Stimulated activated CD4-positive, alpha-beta T cell treated with anti-CD3 and anti-CD28 coated beads, Interleukin-15, amount 100 ng/mL, for 48 hours (primary cell): ENCODE measurements at regions not wholly inside any gene's neighbourhood (a gene's known extent, or its start where the extent isn't known, plus 50 kb on each side); places are given as distances from the start of the nearest gene placed in this dataset.
"Not testable (repeated sequence)": the region's sequence is repeated elsewhere in the genome, so short reads cannot be mapped to it uniquely, and the experiment has no call there.

Source experiments
- DNase-seq, 2 donors: peaks; one replicate each; pipeline ENCODE4 v3.0.0-alpha.2; 2020; ENCODE audit warnings: low read depth in 2 of 2

DNA sequence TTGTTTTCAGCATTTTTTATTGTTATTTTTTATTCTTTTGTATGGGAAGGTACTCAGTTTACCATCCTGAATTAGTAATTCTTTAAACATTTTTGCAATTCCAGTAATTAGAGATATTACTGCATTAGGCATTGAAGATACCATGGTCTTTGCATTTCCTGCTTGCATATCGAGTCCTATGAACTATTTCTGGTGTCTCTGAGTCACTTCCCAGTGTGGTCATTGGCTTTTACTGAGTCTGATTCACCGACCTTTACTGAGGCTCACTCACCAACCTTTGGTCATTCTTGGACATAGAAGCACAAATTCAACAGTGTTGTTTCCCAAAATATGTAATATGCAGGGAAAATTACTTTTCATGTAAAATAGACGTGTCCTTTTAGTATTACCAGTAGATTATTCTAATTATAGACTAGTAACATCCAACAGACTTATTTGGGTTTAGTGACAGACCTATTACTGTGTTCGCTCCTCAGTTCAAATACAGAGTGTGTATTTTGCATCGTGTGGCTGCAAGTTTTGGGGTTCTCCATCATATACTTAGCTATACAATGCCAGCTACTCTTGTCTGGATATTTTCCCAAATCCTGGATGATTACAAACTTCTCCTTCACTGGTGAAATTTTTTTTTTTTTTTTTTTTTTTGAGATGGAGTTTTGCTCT, 180.7 kb upstream of the PRSS1 start:
- DNase-seq, result no peak

GRCh38 chr7:142567201-142568075, 181.8 kb upstream of the PRSS1 start:
- no peak for DNase-seq

- no peak for DNase-seq
Measured at GRCh38 chr7:142566271-142566670, 183.0 kb upstream of the PRSS1 start.

GRCh38 chr7:142564125-142564524, 185.1 kb upstream of the PRSS1 start:
- DNase-seq, result not testable (repeated sequence)

GRCh38 chr7:142563470-142563869, 185.8 kb upstream of the PRSS1 start:
- no peak for DNase-seq

DNA sequence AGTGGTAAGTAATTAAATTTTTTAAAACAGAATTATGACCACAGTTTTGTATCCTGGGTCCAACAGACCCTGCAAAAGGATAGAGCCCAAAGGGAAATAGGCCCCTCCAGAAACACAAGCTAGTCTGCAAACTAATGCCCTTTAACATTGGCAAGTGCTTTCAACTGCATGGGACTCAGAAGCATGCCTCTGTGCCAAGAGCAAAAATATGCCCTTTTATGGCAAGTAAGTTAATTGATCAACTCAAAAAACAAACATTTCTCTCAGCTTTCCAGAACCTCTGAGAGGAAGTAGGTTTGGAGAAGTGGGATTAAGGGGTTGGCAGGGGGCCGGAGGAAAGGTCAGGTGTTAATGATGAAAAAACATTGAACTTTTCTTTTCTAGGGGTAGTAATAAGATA, 186.6 kb upstream of the PRSS1 start:
- no peak for DNase-seq

DNA sequence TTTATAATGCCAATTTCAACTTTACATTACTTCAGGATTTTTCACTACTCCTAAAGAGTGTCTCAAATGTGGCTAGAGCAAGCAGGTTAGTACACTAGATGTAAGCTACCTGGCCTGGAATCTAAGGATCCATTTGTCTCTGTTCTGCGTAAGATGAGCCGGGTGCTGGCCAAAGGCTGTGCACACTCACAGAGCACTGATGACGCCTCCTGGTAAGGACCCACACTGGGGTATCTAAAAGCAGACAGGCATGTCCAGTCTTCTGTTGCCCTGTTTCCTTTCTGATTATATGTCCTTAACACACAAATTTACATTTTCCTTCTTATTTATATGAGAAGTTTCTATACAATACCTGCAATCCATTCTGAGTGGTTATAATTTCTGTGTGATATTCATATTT, 187.9 kb upstream of the PRSS1 start:
- not testable (repeated sequence) for DNase-seq

DNA sequence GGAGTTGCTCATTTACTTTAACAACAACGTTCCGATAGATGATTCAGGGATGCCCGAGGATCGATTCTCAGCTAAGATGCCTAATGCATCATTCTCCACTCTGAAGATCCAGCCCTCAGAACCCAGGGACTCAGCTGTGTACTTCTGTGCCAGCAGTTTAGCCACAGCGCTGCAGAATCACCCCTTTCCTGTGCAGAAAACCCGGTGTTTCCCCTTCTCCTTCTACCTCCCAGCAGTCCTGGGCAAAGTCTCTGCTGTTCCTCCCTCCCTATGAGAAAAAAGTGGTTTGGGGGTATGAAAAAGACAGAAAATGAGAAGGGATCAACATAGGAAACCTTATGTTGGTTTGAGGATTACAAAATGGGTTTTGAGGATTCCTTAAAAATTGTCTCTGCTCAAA, 188.5 kb upstream of the PRSS1 start:
- not testable (repeated sequence) for DNase-seq

GRCh38 chr7:142560166-142560565, 189.1 kb upstream of the PRSS1 start:
- DNase-seq, result no peak

DNA sequence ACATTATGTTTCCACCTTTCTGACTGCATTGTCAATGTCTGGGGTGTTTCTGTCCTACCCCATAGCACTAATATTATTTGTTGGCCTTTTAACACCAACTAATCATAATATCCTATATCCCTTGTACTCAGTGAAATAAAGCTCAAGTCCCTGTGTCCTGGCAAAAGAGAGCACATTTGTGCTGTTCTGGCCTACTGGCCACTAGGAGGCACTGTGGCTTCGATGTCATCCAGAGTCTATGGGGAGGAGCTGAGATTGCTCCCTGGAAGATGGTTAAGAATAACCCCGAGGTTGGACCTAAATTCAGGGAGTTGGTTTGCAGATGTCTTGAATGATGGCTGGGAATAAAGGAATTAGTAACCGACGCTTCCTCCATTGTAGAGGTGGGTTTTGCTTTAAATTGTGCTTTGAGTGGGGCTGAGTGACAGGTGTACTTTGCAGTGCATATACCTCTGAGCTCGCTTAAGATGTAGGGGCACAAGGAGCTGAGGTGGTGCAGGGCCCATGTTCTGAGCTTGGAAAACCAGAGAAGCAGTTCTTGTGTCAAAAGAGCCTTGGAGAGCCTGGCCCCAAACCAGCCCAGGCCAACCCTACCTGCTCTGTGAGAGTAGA, 191.2 kb upstream of the PRSS1 start:
- peak in 1 of 2 donors; percentile 31 for DNase-seq

GRCh38 chr7:142556740-142557139, 192.5 kb upstream of the PRSS1 start:
- DNase-seq, result no peak

- DNase-seq, result no peak
Measured at GRCh38 chr7:142554560-142555532, 194.4 kb upstream of the PRSS1 start.

GRCh38 chr7:142553216-142553615, 196.1 kb upstream of the PRSS1 start:
- DNase-seq, result no peak

DNA sequence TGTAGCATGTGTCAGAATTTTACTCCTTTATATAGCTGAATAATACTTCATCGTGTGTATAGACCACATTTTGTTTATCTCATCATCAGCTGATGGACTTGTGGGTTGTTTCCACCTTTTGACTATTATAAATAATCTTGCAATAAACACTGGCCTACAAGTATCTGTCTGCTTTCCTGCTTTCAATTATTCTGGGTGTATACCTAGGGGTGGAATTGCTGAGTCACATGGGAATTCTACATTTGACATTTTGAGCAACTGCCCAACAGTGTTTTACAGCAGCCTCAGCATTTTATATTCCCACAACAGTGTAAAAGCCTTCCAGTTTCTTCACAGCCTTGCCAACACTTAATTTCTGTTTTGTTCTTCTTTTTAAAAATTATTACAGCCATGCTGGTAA, 200.3 kb upstream of the PRSS1 start:
- no peak for DNase-seq

- DNase-seq, result no peak
Measured at GRCh38 chr7:142546452-142546851, 202.8 kb upstream of the PRSS1 start.

- DNase-seq, result no peak
Measured at GRCh38 chr7:142542942-142543341, 206.3 kb upstream of the PRSS1 start.

GRCh38 chr7:142542105-142542504, 207.2 kb upstream of the PRSS1 start:
- DNase-seq, result no peak

DNA sequence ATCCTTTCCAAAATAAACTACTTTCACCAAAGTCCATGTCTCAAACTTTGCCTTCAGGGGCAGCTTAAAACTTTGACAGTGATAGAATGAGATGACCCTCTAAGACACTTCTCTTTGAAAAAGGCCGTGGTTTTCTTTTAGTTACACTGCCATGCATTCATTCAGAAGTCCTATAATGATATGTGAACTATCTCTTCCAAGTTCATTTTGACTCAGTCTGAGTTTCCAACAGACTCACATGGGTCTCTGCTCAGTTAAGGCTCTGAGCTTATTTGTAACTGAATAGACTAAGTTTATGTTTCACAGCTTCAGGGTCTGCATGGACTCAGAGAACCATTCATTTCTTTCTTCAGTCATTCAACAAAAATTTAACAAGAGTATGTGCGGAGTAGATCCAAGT, 208.9 kb upstream of the PRSS1 start:
- no peak for DNase-seq

GRCh38 chr7:142539901-142540300, 209.4 kb upstream of the PRSS1 start:
- no peak for DNase-seq

DNA sequence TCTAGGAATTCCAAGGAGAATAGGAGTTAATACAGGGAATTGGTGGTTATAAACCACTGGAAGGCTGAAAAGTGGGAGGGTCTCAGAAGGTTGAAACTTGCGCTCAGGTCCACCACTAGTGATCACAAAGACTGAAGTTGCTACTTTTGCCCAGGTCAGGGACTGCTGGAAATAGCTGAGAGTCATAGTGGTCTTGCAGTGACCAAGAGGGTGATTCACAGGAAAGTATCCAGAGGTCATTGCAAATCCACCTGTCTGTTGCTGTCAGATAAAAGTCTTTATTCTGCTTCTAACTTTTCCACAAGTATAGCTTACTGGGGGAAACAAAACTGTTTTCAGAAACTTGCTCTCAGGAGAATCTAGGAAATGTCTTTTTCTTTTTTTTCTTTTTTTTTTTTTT, 211.5 kb upstream of the PRSS1 start:
- no peak for DNase-seq

DNA sequence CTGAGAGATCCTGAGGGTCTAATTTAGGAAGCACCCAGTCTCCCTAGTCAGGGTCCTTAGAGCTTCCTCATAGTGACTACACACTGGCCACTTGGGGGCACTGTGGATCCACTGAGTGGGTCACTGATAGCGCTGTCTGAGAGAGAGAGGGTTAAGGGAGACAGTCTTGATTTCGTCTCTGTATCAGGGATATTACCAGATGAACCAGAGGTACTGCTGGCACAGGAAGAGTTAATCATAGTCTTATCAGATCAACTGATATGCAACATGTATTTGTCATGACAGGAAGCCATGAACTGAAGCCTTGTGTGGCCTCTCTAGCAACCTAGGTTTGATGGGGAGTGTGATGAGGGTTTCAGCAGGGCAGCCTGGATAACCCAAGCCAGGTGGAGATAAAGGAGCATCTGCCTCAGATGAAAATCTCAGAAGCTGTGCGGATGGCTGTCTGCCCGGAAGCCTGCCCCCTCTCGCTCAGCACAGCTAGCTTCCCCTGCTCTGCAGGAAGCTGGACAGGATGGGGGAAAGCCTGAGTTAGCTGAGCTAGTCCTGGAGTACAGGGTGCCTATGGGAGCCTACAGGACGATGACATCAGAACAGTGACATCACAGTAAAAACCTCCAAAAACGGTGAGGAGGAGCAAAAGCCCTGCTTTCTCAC, 214.0 kb upstream of the PRSS1 start:
- peak; percentile 55 to 71 for DNase-seq
